Spleen (tissue), 7 donors: ENCODE measurements at regions not wholly inside any gene's neighbourhood (a gene's known extent, or its start where the extent isn't known, plus 50 kb on each side); places are given as distances from the start of the nearest gene placed in this dataset.

Experiments
- POLR2A ChIP-seq, 3 donors: fragments of 450-650 bp; IDR thresholded peaks; one replicate each; pipeline ENCODE4 v1.5.1; 2017; ENCODE audit warnings: antibody characterized with exemption in 3 of 3, mild to moderate bottlenecking in 1 of 3
- TF ChIP-seq, protein P1 (sequence below), 11 experiments: fragments of 200-600 bp in 7 of 11; fragments of 450-650 bp in 4 of 11; sonication (generic) in 4 of 11; IDR thresholded peaks in 8 of 11; conservative IDR thresholded peaks in 3 of 11; 1 replicate in 7 of 11; 2 replicates in 4 of 11; pipeline versions ENCODE4 v1.4.0 to v1.8.0; 2016 to 2021; ENCODE audit warnings: antibody characterized with exemption in 11 of 11, inconsistent platforms in 4 of 11, mild to moderate bottlenecking in 1 of 11
- donor health status: DM: no; HTN: no; CAD: no; lungs with moderate emphysema.
- donor health status: DM: no; HTN: no; CAD: no.
- donor health status: DM: no; HTN: no; CAD: no.

DNA sequence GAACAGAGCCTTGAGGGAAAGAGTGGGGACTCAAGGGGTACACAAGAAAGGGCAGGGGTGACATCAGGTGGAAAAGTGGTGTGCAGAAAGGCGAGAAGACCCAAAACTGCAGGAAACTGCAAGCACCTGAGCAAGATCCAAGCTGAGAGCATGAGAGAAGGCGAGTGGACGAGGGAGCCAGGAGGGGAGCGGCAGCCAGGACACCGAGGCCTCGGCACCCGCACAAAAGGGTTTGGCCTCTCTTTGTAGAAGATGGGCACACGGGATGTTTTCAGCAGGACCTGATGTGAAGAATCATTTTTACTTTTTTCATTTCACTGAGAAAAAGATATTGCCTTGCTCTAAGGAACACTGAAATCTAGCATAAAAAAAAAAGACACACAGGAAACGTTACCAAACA lies 82.1 kb upstream of the FOXQ1 start:
- TF ChIP-seq, protein P1, sequence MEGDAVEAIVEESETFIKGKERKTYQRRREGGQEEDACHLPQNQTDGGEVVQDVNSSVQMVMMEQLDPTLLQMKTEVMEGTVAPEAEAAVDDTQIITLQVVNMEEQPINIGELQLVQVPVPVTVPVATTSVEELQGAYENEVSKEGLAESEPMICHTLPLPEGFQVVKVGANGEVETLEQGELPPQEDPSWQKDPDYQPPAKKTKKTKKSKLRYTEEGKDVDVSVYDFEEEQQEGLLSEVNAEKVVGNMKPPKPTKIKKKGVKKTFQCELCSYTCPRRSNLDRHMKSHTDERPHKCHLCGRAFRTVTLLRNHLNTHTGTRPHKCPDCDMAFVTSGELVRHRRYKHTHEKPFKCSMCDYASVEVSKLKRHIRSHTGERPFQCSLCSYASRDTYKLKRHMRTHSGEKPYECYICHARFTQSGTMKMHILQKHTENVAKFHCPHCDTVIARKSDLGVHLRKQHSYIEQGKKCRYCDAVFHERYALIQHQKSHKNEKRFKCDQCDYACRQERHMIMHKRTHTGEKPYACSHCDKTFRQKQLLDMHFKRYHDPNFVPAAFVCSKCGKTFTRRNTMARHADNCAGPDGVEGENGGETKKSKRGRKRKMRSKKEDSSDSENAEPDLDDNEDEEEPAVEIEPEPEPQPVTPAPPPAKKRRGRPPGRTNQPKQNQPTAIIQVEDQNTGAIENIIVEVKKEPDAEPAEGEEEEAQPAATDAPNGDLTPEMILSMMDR (IDR thresholded peaks at IDR 0.05 in 8 of 11, conservative IDR thresholded peaks at IDR 0.05 in 3 of 11): no peak
- TF ChIP-seq POLR2A (IDR thresholded peaks at IDR 0.05): no peak
